ENCODE measurements at regions not wholly inside any gene's neighbourhood (a gene's known extent, or its start where the extent isn't known, plus 50 kb on each side); places are given as distances from the start of the nearest gene placed in this dataset.

DNA sequence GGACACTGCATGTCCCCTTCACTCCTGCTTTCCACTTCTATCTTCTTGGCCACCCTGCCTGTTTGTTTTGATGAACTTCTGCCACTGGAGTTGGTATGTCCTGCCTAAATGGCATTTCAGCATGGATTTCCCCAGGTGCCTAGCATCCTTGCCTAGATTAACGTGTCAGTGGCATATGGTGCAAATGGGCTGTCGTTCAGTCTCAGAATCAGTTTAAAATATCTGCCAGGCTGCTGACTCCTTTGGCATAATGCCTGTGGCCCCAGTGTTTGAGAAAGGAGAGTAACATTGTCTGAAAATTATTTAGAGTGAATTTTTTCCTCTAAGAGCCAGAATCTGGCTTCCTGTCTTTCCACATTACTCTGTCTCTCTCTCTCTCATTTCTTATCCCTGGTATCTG is 64.9 kb upstream of the BARHL2 start:
- no peak for DNase-seq (ENCODE audit: low spot score, unreplicated experiment)
- H3K27me3 Mint-ChIP-seq = peaks cover 3% of the 10 kb centered on the region
- H3K4me3 Mint-ChIP-seq (ENCODE audit: low read depth) = no peak overlapping the region
- H3K27ac Mint-ChIP-seq = no peak overlapping the region
- H3K4me1 Mint-ChIP-seq (ENCODE audit: low read depth) = no peaks in the 10 kb centered on the region
- TF ChIP-seq, protein P1, sequence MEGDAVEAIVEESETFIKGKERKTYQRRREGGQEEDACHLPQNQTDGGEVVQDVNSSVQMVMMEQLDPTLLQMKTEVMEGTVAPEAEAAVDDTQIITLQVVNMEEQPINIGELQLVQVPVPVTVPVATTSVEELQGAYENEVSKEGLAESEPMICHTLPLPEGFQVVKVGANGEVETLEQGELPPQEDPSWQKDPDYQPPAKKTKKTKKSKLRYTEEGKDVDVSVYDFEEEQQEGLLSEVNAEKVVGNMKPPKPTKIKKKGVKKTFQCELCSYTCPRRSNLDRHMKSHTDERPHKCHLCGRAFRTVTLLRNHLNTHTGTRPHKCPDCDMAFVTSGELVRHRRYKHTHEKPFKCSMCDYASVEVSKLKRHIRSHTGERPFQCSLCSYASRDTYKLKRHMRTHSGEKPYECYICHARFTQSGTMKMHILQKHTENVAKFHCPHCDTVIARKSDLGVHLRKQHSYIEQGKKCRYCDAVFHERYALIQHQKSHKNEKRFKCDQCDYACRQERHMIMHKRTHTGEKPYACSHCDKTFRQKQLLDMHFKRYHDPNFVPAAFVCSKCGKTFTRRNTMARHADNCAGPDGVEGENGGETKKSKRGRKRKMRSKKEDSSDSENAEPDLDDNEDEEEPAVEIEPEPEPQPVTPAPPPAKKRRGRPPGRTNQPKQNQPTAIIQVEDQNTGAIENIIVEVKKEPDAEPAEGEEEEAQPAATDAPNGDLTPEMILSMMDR (IDR thresholded peaks at IDR 0.05; ENCODE audit: unreplicated experiment) = no peak
- no peaks in the 10 kb centered on the region for H3K9me3 Mint-ChIP-seq (ENCODE audit: low read depth)
- no peaks in the 10 kb centered on the region for H3K36me3 Mint-ChIP-seq (ENCODE audit: insufficient read depth)

DNA sequence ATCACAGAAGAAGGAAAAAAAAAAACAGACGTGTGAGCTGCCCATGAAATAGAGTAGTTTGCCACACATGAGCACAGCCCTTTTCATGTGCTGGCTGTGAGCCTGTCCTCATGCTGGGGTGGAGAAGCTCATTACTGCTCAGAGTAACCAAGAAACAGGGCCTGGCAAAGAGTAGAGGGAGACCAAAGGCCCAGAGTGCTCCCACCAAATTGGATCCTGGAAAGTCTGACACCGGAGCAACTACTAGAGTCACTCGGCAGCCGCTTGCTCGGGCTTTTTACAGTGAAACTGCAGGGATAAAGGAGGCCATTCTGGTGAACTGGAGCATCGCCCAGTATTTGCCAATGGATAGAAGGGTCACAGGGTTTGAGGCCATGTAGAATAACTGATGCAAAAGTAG is 64.4 kb upstream of the BARHL2 start:
- Mint-ChIP-seq H3K36me3 (ENCODE audit: insufficient read depth) (no peaks in the 10 kb centered on the region), H3K4me3 (ENCODE audit: low read depth) (no peak overlapping the region), H3K27ac (no peak overlapping the region), H3K4me1 (ENCODE audit: low read depth) (no peaks in the 10 kb centered on the region), H3K9me3 (ENCODE audit: low read depth) (no peaks in the 10 kb centered on the region), H3K27me3 (peaks cover 3% of the 10 kb centered on the region)
- TF ChIP-seq, protein P1 (IDR thresholded peaks at IDR 0.05; ENCODE audit: unreplicated experiment) = no peak
- DNase-seq (ENCODE audit: low spot score, unreplicated experiment) = no peak

DNA sequence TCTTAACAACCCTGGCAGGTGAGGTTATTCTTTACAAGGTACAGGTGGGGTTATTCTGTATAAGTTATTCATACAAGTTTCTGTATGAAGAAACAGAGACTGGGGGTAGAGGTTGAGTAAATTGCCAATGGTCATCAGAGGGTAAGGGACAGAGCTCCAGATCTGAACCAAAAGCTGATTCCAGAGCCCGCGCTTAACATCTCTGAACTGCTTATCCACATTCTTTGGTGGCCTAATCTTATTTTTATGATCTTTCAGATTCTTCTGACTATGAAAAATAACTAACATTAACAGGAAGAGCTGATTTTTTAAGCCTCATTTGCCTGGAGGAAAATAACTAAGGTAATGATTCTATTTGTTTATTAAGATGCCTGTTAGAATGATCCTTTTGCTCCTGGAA is 63.9 kb upstream of the BARHL2 start:
- no peaks in the 10 kb centered on the region for H3K9me3 Mint-ChIP-seq (ENCODE audit: low read depth)
- H3K36me3 Mint-ChIP-seq (ENCODE audit: insufficient read depth) = no peaks in the 10 kb centered on the region
- no peak for DNase-seq (ENCODE audit: low spot score, unreplicated experiment)
- H3K27me3 Mint-ChIP-seq = peaks cover 3% of the 10 kb centered on the region
- no peak overlapping the region for H3K27ac Mint-ChIP-seq
- H3K4me3 Mint-ChIP-seq (ENCODE audit: low read depth) = no peak overlapping the region
- TF ChIP-seq, protein P1 (IDR thresholded peaks at IDR 0.05; ENCODE audit: unreplicated experiment) = no peak
- H3K4me1 Mint-ChIP-seq (ENCODE audit: low read depth) = no peaks in the 10 kb centered on the region

DNA sequence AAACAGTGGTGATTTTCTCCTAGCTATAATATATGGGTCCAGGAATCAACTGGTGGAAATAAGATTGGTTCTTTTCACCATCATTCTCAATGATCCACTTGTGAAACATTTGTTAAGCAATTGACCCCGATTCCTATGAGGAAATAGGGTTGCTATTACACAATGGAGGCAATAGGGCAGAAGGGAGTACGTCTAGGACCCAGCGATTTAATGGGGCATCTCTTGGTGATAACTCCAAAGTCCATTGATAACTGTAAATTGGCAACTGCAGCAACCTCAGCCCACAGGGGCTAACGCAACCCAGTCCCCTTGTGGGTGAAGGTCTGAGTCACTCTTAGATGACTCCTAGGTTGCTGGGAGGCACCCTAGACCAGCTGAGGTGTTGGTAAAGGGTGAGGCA is 62.5 kb upstream of the BARHL2 start:
- H3K27ac Mint-ChIP-seq = no peak overlapping the region
- no peak overlapping the region for H3K4me3 Mint-ChIP-seq (ENCODE audit: low read depth)
- DNase-seq (ENCODE audit: low spot score, unreplicated experiment) = no peak
- no peaks in the 10 kb centered on the region for H3K36me3 Mint-ChIP-seq (ENCODE audit: insufficient read depth)
- TF ChIP-seq, protein P1 (IDR thresholded peaks at IDR 0.05; ENCODE audit: unreplicated experiment) = no peak
- no peaks in the 10 kb centered on the region for H3K4me1 Mint-ChIP-seq (ENCODE audit: low read depth)
- H3K9me3 Mint-ChIP-seq (ENCODE audit: low read depth) = no peaks in the 10 kb centered on the region
- peaks cover 3% of the 10 kb centered on the region for H3K27me3 Mint-ChIP-seq

DNA sequence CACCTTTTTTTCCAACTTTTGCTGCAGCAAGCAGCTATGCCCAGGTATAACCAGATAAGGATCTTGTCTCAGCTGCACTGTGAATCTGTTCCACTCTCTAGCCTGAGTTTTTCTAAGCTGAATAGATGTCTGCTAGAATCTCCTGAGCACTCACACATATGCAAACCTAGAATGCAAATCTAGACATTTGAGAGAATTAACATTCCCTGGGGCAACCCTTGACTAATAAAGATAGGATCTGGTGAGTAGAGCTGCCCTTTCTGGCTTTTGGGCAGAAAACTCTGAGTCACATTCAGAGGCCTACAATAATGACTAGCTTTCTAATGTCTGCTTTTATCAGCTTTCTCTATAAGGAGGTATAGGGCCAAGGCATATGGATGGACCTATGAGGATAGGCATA is 61.4 kb upstream of the BARHL2 start:
- TF ChIP-seq, protein P1 (IDR thresholded peaks at IDR 0.05; ENCODE audit: unreplicated experiment) = no peak
- H3K4me3 Mint-ChIP-seq (ENCODE audit: low read depth) = no peak overlapping the region
- no peak overlapping the region for H3K27ac Mint-ChIP-seq
- H3K9me3 Mint-ChIP-seq (ENCODE audit: low read depth) = no peaks in the 10 kb centered on the region
- H3K36me3 Mint-ChIP-seq (ENCODE audit: insufficient read depth) = no peaks in the 10 kb centered on the region
- H3K27me3 Mint-ChIP-seq = peaks cover 3% of the 10 kb centered on the region
- H3K4me1 Mint-ChIP-seq (ENCODE audit: low read depth) = no peaks in the 10 kb centered on the region
- DNase-seq (ENCODE audit: low spot score, unreplicated experiment) = no peak

Measured in progenitor cell of endocrine pancreas (in vitro differentiated cells).